Astrocyte (in vitro differentiated cells and primary cell): ENCODE measurements at regions not wholly inside any gene's neighbourhood (a gene's known extent, or its start where the extent isn't known, plus 50 kb on each side); places are given as distances from the start of the nearest gene placed in this dataset.

Source experiments
- DNase-seq: peaks from one replicate; pipeline ENCODE4 v3.0.0-alpha.2; 2010; ENCODE audit warnings: low read depth
- FAIRE-seq: peaks from 2 replicates; lab custom pipeline; 2011; peaks lifted over from hg19 to GRCh38; lab: Jason Lieb, UNC
- H2AFZ ChIP-seq: 2 replicates; pipeline ENCODE4 v1.6.0; 2012; ENCODE audit warnings: low read depth, low read length, inconsistent platforms
- H3K27ac ChIP-seq: 2 replicates; pipeline ENCODE4 v1.5.1; 2011; ENCODE audit warnings: low read depth, low read length, inconsistent platforms
- H3K27me3 ChIP-seq: 2 replicates; pipeline ENCODE4 v1.6.0; 2011; ENCODE audit warnings: low read length, inconsistent platforms; ENCODE audit not compliant: insufficient read depth
- H3K36me3 ChIP-seq: 2 replicates; pipeline ENCODE4 v1.5.1; 2011; ENCODE audit warnings: low read length, inconsistent platforms; ENCODE audit not compliant: insufficient read depth
- H3K4me1 ChIP-seq: 2 replicates; pipeline ENCODE4 v1.5.1; 2011; ENCODE audit warnings: low read length, inconsistent platforms; ENCODE audit not compliant: insufficient read depth
- H3K4me2 ChIP-seq: 2 replicates; pipeline ENCODE4 v1.6.0; 2012; ENCODE audit warnings: low read length, inconsistent platforms
- H3K4me3 ChIP-seq: 2 replicates; pipeline ENCODE4 v1.5.1; 2011; ENCODE audit warnings: low read depth, mild to moderate bottlenecking, low read length, inconsistent platforms; ENCODE audit not compliant: insufficient read depth
- H3K79me2 ChIP-seq: 2 replicates; pipeline ENCODE4 v1.6.0; 2012; ENCODE audit warnings: mild to moderate bottlenecking, low read length, inconsistent platforms; ENCODE audit not compliant: insufficient read depth
- H3K9ac ChIP-seq: 2 replicates; pipeline ENCODE4 v1.6.0; 2012; ENCODE audit warnings: mild to moderate bottlenecking, low read length, inconsistent platforms
- H3K9me3 ChIP-seq: 2 replicates; pipeline ENCODE4 v1.5.1; 2012; ENCODE audit warnings: low read depth, mild to moderate bottlenecking, low read length, inconsistent platforms; ENCODE audit not compliant: insufficient read depth
- H4K20me1 ChIP-seq: 2 replicates; pipeline ENCODE4 v1.6.0; 2012; ENCODE audit warnings: low read length, inconsistent platforms; ENCODE audit not compliant: insufficient read depth
- H3K27ac Mint-ChIP-seq: one replicate; pipeline ENCODE4 v1.8.0; 2021; ENCODE audit warnings: mild to moderate bottlenecking, mixed read lengths; ENCODE audit not compliant: unreplicated experiment
- H3K27me3 Mint-ChIP-seq: one replicate; pipeline ENCODE4 v1.8.0; 2021; ENCODE audit warnings: low read depth, mixed read lengths; ENCODE audit not compliant: unreplicated experiment
- H3K36me3 Mint-ChIP-seq: one replicate; pipeline ENCODE4 v1.8.0; 2021; ENCODE audit warnings: low read depth, mixed read lengths; ENCODE audit not compliant: unreplicated experiment
- H3K4me1 Mint-ChIP-seq: one replicate; pipeline ENCODE4 v1.8.0; 2021; ENCODE audit warnings: low read depth, mixed read lengths; ENCODE audit not compliant: unreplicated experiment
- H3K4me3 Mint-ChIP-seq: one replicate; pipeline ENCODE4 v1.8.0; 2021; ENCODE audit warnings: mild to moderate bottlenecking, moderate library complexity, mixed read lengths; ENCODE audit not compliant: unreplicated experiment
- H3K9me3 Mint-ChIP-seq: one replicate; pipeline ENCODE4 v1.8.0; 2021; ENCODE audit warnings: mild to moderate bottlenecking, mixed read lengths; ENCODE audit not compliant: unreplicated experiment
- EZH2 ChIP-seq: IDR thresholded peaks from 2 replicates; pipeline ENCODE4 v1.6.1; 2012; ENCODE audit warnings: mild to moderate bottlenecking, low read length, inconsistent platforms; ENCODE audit not compliant: insufficient read depth
- TF ChIP-seq, protein P1 (sequence below): IDR thresholded peaks from 2 replicates; pipeline ENCODE4 v1.5.1; 2011; ENCODE audit warnings: low read depth, mild to moderate bottlenecking, inconsistent platforms, low read length, moderate library complexity; ENCODE audit not compliant: insufficient read depth

GRCh38 chr6:43965628-43966373 is 161.5 kb downstream of the MRPL14 start:
- H3K4me3 ChIP-seq: no peak overlapping the region
- H3K9me3 ChIP-seq: no peaks in the 10 kb centered on the region
- Mint-ChIP-seq H3K27ac (no peak overlapping the region), H3K27me3 (peaks cover 30% of the 10 kb centered on the region), H3K36me3 (peaks cover 1% of the 10 kb centered on the region), H3K4me1 (peaks cover 9% of the 10 kb centered on the region), H3K4me3 (no peak overlapping the region), H3K9me3 (peaks cover 2% of the 10 kb centered on the region)
- FAIRE-seq: no peak
- TF ChIP-seq, protein P1, sequence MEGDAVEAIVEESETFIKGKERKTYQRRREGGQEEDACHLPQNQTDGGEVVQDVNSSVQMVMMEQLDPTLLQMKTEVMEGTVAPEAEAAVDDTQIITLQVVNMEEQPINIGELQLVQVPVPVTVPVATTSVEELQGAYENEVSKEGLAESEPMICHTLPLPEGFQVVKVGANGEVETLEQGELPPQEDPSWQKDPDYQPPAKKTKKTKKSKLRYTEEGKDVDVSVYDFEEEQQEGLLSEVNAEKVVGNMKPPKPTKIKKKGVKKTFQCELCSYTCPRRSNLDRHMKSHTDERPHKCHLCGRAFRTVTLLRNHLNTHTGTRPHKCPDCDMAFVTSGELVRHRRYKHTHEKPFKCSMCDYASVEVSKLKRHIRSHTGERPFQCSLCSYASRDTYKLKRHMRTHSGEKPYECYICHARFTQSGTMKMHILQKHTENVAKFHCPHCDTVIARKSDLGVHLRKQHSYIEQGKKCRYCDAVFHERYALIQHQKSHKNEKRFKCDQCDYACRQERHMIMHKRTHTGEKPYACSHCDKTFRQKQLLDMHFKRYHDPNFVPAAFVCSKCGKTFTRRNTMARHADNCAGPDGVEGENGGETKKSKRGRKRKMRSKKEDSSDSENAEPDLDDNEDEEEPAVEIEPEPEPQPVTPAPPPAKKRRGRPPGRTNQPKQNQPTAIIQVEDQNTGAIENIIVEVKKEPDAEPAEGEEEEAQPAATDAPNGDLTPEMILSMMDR: no peak
- no peak for TF ChIP-seq EZH2
- DNase-seq: no peak
- no peak overlapping the region for H3K27ac ChIP-seq
- no peaks in the 10 kb centered on the region for H4K20me1 ChIP-seq
- no peaks in the 10 kb centered on the region for H3K36me3 ChIP-seq
- no peak overlapping the region for H3K4me2 ChIP-seq
- H3K27me3 ChIP-seq: peaks cover 10% of the 10 kb centered on the region
- no peaks in the 10 kb centered on the region for H3K79me2 ChIP-seq
- no peak overlapping the region for H2AFZ ChIP-seq
- no peak overlapping the region for H3K9ac ChIP-seq
- no peaks in the 10 kb centered on the region for H3K4me1 ChIP-seq

- H3K4me3 Mint-ChIP-seq: peak overlapping the region; percentile 58
- Histone ChIP-seq H3K79me2 (no peaks in the 10 kb centered on the region), H4K20me1 (no peaks in the 10 kb centered on the region), H3K9me3 (no peaks in the 10 kb centered on the region), H3K4me2 (no peak overlapping the region), H3K27me3 (peaks cover 10% of the 10 kb centered on the region), H3K4me3 (no peak overlapping the region), H3K36me3 (no peaks in the 10 kb centered on the region), H2AFZ (no peak overlapping the region), H3K27ac (no peak overlapping the region), H3K9ac (no peak overlapping the region), H3K4me1 (no peaks in the 10 kb centered on the region)
- peaks cover 2% of the 10 kb centered on the region for H3K9me3 Mint-ChIP-seq
- FAIRE-seq (no peak), DNase-seq (no peak)
- H3K4me1 Mint-ChIP-seq: peaks cover 9% of the 10 kb centered on the region
- no peak for TF ChIP-seq EZH2
- TF ChIP-seq, protein P1: no peak
- peaks cover 1% of the 10 kb centered on the region for H3K36me3 Mint-ChIP-seq
- H3K27me3 Mint-ChIP-seq: peaks cover 26% of the 10 kb centered on the region
- H3K27ac Mint-ChIP-seq: peak overlapping the region; percentile 35
Measured at GRCh38 chr6:43964659-43965570, 162.3 kb downstream of the MRPL14 start.
